Endodermal cell (in vitro differentiated cells): ENCODE measurements at regions not wholly inside any gene's neighbourhood (a gene's known extent, or its start where the extent isn't known, plus 50 kb on each side); places are given as distances from the start of the nearest gene placed in this dataset.

Experiments
- DNase-seq: peaks from one replicate; pipeline ENCODE4 v3.0.0-alpha.2; 2017
- H3K27ac ChIP-seq: 2 replicates; pipeline ENCODE4 v1.5.1; 2013; ENCODE audit warnings: mild to moderate bottlenecking, low read depth, low read length, moderate library complexity
- H3K27me3 ChIP-seq: 2 replicates; pipeline ENCODE4 v1.6.1; 2013; ENCODE audit warnings: mild to moderate bottlenecking, low read length, moderate library complexity; ENCODE audit not compliant: insufficient read depth, control insufficient read depth, poor library complexity, severe bottlenecking
- H3K36me3 ChIP-seq: 2 replicates; pipeline ENCODE4 v1.7.0; 2013; ENCODE audit warnings: mild to moderate bottlenecking, low read length, moderate library complexity; ENCODE audit not compliant: control insufficient read depth, insufficient read depth
- H3K4me1 ChIP-seq: one replicate; pipeline ENCODE4 v1.7.0; 2013; ENCODE audit warnings: low read length; ENCODE audit not compliant: control insufficient read depth, insufficient read depth
- H3K4me3 ChIP-seq: 2 replicates; pipeline ENCODE4 v1.5.1; 2013; ENCODE audit warnings: mild to moderate bottlenecking, low read length, moderate library complexity
- H3K9ac ChIP-seq: 2 replicates; pipeline ENCODE4 v1.6.1; 2013; ENCODE audit warnings: mild to moderate bottlenecking, low read length, moderate library complexity; ENCODE audit not compliant: poor library complexity, severe bottlenecking; ENCODE audit errors: extremely low read depth
- H3K9me3 ChIP-seq: 2 replicates; pipeline ENCODE4 v1.6.1; 2013; ENCODE audit warnings: mild to moderate bottlenecking, low read length, moderate library complexity; ENCODE audit not compliant: control insufficient read depth
- H3K27ac Mint-ChIP-seq: 2 replicates; pipeline ENCODE4 v1.8.0; 2020; ENCODE audit warnings: mixed read lengths
- H3K27me3 Mint-ChIP-seq: 2 replicates; pipeline ENCODE4 v1.8.0; 2021; ENCODE audit warnings: mild to moderate bottlenecking, mixed read lengths; ENCODE audit not compliant: insufficient read depth
- H3K36me3 Mint-ChIP-seq: 2 replicates; pipeline ENCODE4 v1.8.0; 2020; ENCODE audit warnings: low read depth, mixed read lengths
- H3K4me1 Mint-ChIP-seq: 2 replicates; pipeline ENCODE4 v1.8.0; 2020; ENCODE audit warnings: mixed read lengths
- H3K4me3 Mint-ChIP-seq: 2 replicates; pipeline ENCODE4 v1.8.0; 2020; ENCODE audit warnings: mild to moderate bottlenecking, moderate library complexity, mixed read lengths
- H3K9me3 Mint-ChIP-seq: 2 replicates; pipeline ENCODE4 v1.8.0; 2020; ENCODE audit warnings: mild to moderate bottlenecking, mixed read lengths
- WGBS, 2 experiments: methylation state at CpG; one replicate each; pipeline versions ENCODE4 v1.1.5 to v1.1.7; 2013; ENCODE audit warnings: missing lambda C conversion rate in 2 of 2, mixed read lengths in 1 of 2; ENCODE audit not compliant: insufficient coverage in 1 of 2, insufficient read length in 1 of 2; 5-methylcytosine and 5-hydroxymethylcytosine counted together
- TF ChIP-seq, protein P1 (sequence below): fragments of 200-600 bp; sonication (generic); conservative IDR thresholded peaks from 2 replicates; pipeline ENCODE4 v1.5.0; 2021; ENCODE audit warnings: antibody characterized with exemption, mild to moderate bottlenecking

DNA sequence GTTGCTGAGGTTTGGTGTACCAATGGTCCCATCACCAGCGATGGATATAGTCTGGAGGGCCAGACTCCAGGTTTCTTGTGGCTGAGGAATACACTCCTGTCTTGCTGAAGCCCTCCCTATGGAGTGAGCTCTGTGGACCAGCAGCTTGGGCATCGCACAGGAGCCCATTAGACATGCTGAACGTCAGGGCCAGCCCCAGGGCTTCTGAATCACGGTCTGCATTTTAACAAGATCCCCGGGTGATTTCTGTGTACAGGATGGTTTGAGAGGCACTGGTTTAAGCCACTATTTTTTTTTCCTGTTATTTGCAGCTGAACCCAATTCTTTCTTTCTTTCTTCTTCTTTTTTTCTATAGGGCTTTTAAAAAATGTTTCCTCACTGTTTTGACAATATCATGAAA, 69.5 kb upstream of the XCR1 start:
- no peak overlapping the region for H3K27ac ChIP-seq
- H3K4me1 Mint-ChIP-seq, result no peaks in the 10 kb centered on the region

DNA sequence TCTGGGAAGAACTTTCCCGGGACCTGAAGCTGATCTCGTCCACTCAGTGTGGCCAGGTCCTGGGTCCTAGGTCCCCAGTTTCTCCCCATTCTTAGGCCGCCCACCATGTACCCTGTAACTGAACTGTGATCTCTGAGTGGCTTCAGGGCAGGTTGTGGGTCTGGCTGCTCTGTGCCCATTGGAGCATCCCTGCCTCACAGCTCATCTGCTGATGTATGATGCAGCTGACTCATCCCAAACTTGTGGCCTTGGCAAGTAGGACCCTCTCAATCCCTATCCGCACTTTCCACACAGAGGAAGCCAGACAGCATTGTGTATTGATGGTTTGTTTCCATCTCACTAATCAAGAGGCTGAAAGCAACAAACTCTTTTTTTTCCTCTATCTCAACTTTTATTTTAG, 69.1 kb upstream of the XCR1 start:
- H3K36me3 ChIP-seq, result no peaks in the 10 kb centered on the region
- no peak overlapping the region for H3K27ac Mint-ChIP-seq
- no peaks in the 10 kb centered on the region for H3K4me1 ChIP-seq
- H3K4me3 ChIP-seq, result no peak overlapping the region
- no peak overlapping the region for H3K27ac ChIP-seq
- H3K9ac ChIP-seq, result no peak overlapping the region
- no peak for DNase-seq
- 89 to 91% methylated on average over 3 to 4 of the region's 4 CpGs for WGBS, 2 experiments
- H3K9me3 ChIP-seq, result no peaks in the 10 kb centered on the region
- no peaks in the 10 kb centered on the region for H3K9me3 Mint-ChIP-seq
- H3K27me3 Mint-ChIP-seq, result peaks cover 6% of the 10 kb centered on the region
- TF ChIP-seq, protein P1, sequence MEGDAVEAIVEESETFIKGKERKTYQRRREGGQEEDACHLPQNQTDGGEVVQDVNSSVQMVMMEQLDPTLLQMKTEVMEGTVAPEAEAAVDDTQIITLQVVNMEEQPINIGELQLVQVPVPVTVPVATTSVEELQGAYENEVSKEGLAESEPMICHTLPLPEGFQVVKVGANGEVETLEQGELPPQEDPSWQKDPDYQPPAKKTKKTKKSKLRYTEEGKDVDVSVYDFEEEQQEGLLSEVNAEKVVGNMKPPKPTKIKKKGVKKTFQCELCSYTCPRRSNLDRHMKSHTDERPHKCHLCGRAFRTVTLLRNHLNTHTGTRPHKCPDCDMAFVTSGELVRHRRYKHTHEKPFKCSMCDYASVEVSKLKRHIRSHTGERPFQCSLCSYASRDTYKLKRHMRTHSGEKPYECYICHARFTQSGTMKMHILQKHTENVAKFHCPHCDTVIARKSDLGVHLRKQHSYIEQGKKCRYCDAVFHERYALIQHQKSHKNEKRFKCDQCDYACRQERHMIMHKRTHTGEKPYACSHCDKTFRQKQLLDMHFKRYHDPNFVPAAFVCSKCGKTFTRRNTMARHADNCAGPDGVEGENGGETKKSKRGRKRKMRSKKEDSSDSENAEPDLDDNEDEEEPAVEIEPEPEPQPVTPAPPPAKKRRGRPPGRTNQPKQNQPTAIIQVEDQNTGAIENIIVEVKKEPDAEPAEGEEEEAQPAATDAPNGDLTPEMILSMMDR, result no peak
- H3K27me3 ChIP-seq, result no peaks in the 10 kb centered on the region
- no peaks in the 10 kb centered on the region for H3K36me3 Mint-ChIP-seq
- no peak overlapping the region for H3K4me3 Mint-ChIP-seq
- no peaks in the 10 kb centered on the region for H3K4me1 Mint-ChIP-seq

More for the DNA sequence above, 69.5 kb upstream of the XCR1 start:
- Mint-ChIP-seq H3K36me3 (no peaks in the 10 kb centered on the region), H3K9me3 (no peaks in the 10 kb centered on the region), H3K27me3 (peaks cover 6% of the 10 kb centered on the region), H3K27ac (no peak overlapping the region), H3K4me3 (no peak overlapping the region)
- Histone ChIP-seq H3K36me3 (no peaks in the 10 kb centered on the region), H3K4me1 (no peaks in the 10 kb centered on the region), H3K4me3 (no peak overlapping the region), H3K27me3 (no peaks in the 10 kb centered on the region), H3K9me3 (no peaks in the 10 kb centered on the region), H3K9ac (no peak overlapping the region)
- DNase-seq, result no peak
- 94 to 100% methylated on average over 2 to 5 of the region's 5 CpGs for WGBS, 2 experiments
- TF ChIP-seq, protein P1, result no peak

DNA sequence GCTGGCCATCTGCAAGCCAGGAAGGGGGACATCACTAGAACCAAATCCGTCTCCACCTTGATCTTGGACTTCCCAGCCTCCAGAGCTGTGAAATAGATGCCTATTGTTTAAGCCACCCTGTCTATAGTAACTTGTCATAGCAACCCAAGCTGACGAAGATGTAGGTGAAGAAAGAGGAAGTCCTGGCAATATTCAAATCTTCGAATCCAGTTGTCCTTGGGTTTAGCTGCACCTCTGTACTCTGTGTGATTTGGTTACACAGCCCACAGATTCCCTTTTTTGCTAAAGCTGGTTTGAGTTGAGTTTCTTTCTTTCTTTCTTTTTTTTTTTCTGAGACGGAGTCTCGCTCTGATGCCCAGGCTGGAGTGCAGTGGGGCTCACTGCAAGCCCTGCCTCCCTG, 68.0 kb upstream of the XCR1 start:
- H3K4me3 ChIP-seq, result no peak overlapping the region
- H3K4me1 ChIP-seq, result no peaks in the 10 kb centered on the region
- 94% methylated on average over 2 to 5 of the region's 5 CpGs for WGBS, 2 experiments
- H3K27ac ChIP-seq, result no peak overlapping the region
- no peaks in the 10 kb centered on the region for H3K9me3 ChIP-seq
- Mint-ChIP-seq H3K36me3 (no peaks in the 10 kb centered on the region), H3K27ac (no peak overlapping the region), H3K27me3 (peaks cover 6% of the 10 kb centered on the region), H3K4me1 (no peaks in the 10 kb centered on the region), H3K9me3 (no peaks in the 10 kb centered on the region), H3K4me3 (no peak overlapping the region)
- TF ChIP-seq, protein P1, result no peak
- H3K36me3 ChIP-seq, result no peaks in the 10 kb centered on the region
- DNase-seq, result no peak
- H3K27me3 ChIP-seq, result no peaks in the 10 kb centered on the region
- H3K9ac ChIP-seq, result no peak overlapping the region
